RWPE1 (cell line): ENCODE measurements at regions not wholly inside any gene's neighbourhood (a gene's known extent, or its start where the extent isn't known, plus 50 kb on each side); places are given as distances from the start of the nearest gene placed in this dataset.
A peak's percentile ranks its signal among the peaks of the same experiment; 100 is the strongest.

Experiments
- CTCF ChIA-PET: fragments of 350-600 bp; sonication (Branson Sonifier 250); formaldehyde crosslinking; extraction: SDS; loops from one replicate; lab custom pipeline; 2021; lab: Yijun Ruan, JAX
- POLR2A ChIA-PET: fragments of 400-600 bp; formaldehyde crosslinking; extraction: SDS; loops from one replicate; lab custom pipeline; 2020; ENCODE audit warnings: antibody characterized with exemption; ENCODE audit not compliant: low non-redundant PET; lab: Yijun Ruan, JAX
- DNase-seq: peaks from one replicate; pipeline ENCODE4 v3.0.0; 2012; ENCODE audit warnings: low spot score
- H3K27ac ChIP-seq: fragments of 450-650 bp; 2 replicates; pipeline ENCODE4 v1.5.1; 2017
- CTCF ChIP-seq: fragments of 450-650 bp; conservative IDR thresholded peaks from 2 replicates; pipeline ENCODE4 v1.5.1; 2017; ENCODE audit warnings: low read depth, mild to moderate bottlenecking

- no peak for TF ChIP-seq CTCF
These were observed 67.9 kb upstream of the C3orf80 start for GRCh38 chr3:160157321-160157720.

GRCh38 chr3:160159341-160159740 is 65.9 kb upstream of the C3orf80 start:
- H3K27ac ChIP-seq, result no peak overlapping the region
- POLR2A ChIA-PET, result no interaction called here
- no peak for DNase-seq
- CTCF ChIA-PET, result interaction anchor here (0.6 kb wide), 1 partner anchor 18 kb away, joined by 3 read pairs; no protein-coding TSS in a partner anchor
- no peak for TF ChIP-seq CTCF

More at GRCh38 chr3:160157321-160157720, 67.9 kb upstream of the C3orf80 start:
- no peak overlapping the region for H3K27ac ChIP-seq
- CTCF ChIA-PET, result interaction anchor here (0.8 kb wide), 1 partner anchor 116 kb away, joined by 6 read pairs; no protein-coding TSS in a partner anchor
- DNase-seq, result no peak
- POLR2A ChIA-PET, result no interaction called here

- ChIA-PET CTCF (interaction anchor here (0.9 to 1.0 kb wide), 2 partner anchors 27 to 248 kb away, joined by 3 read pairs; no protein-coding TSS in a partner anchor), POLR2A (no interaction called here)
- no peak for DNase-seq
- no peak for TF ChIP-seq CTCF
- H3K27ac ChIP-seq, result no peak overlapping the region
These were observed 65.4 kb upstream of the C3orf80 start for GRCh38 chr3:160159806-160160205.

- no peak for TF ChIP-seq CTCF
- no peak for DNase-seq
- ChIA-PET CTCF (no interaction called here), POLR2A (no interaction called here)
- no peak overlapping the region for H3K27ac ChIP-seq
These were observed 63.3 kb upstream of the C3orf80 start for GRCh38 chr3:160161921-160162320.

- no peak for DNase-seq
- no peak for TF ChIP-seq CTCF
- no peak overlapping the region for H3K27ac ChIP-seq
- CTCF ChIA-PET, result interaction anchor here (0.8 to 1.7 kb wide), 4 partner anchors 9 to 130 kb away, joined by 3 to 11 read pairs (median 6); no protein-coding TSS in a partner anchor
- POLR2A ChIA-PET, result interaction anchor here (0.6 kb wide), 1 partner anchor 179 kb away, joined by 6 read pairs; no protein-coding TSS in a partner anchor
These were observed 62.8 kb upstream of the C3orf80 start for GRCh38 chr3:160162440-160162839.

GRCh38 chr3:160163229-160163878 is 61.9 kb upstream of the C3orf80 start:
- ChIA-PET POLR2A (no interaction called here), CTCF (interaction anchor here (0.5 to 1.7 kb wide), 16 partner anchors 10 to 770 kb away, joined by 3 to 12 read pairs (median 3); no protein-coding TSS in a partner anchor)
- peak; percentile 49 for TF ChIP-seq CTCF
- peak; percentile 39 for DNase-seq
- no peak overlapping the region for H3K27ac ChIP-seq
